GM12878 (cell line): ENCODE measurements at regions not wholly inside any gene's neighbourhood (a gene's known extent, or its start where the extent isn't known, plus 50 kb on each side); places are given as distances from the start of the nearest gene placed in this dataset.

ENCODE experiments used
- ATAC-seq: fragments of 200-7000 bp; cut with Tn5 transposase; 3 replicates; pipeline ENCODE4 v1.9.1; 2020; ENCODE audit warnings: mild to moderate bottlenecking, moderate library complexity
- BruUV-seq: library from RNA; stranded (reverse); fragments of 400-500 nt; replicated peaks from 2 replicates; lab custom pipeline; 2021; lab: Mats Ljungman, UMichigan
- CTCF ChIA-PET: fragments of 300-600 bp; sonication (Branson Sonifier 250); formaldehyde crosslinking; extraction: SDS; loops from one replicate; lab custom pipeline; 2021; ENCODE audit warnings: inconsistent platforms; lab: Yijun Ruan, JAX
- POLR2A ChIA-PET: fragments of 350-600 bp; formaldehyde crosslinking; extraction: SDS; loops from one replicate; lab custom pipeline; 2021; ENCODE audit warnings: inconsistent platforms; lab: Charles Lee
- RAD21 ChIA-PET: fragments of 300-600 bp; sonication (Branson Sonifier 250); formaldehyde crosslinking; loops from one replicate; lab custom pipeline; 2023; ENCODE audit warnings: antibody characterized with exemption; ENCODE audit not compliant: unreplicated experiment; lab: Charles Lee
- SMC1A ChIA-PET: fragments of 300-600 bp; sonication (Branson Sonifier 250); formaldehyde crosslinking; loops from one replicate; lab custom pipeline; 2023; ENCODE audit not compliant: unreplicated experiment, uncharacterized antibody; lab: Charles Lee
- DNase-seq: peaks from one replicate; pipeline ENCODE4 v3.0.0-alpha.2; 2011; ENCODE audit warnings: low read depth, low spot score
- FAIRE-seq: peaks from 3 replicates; lab custom pipeline; 2011; peaks lifted over from hg19 to GRCh38; lab: Jason Lieb, UNC
- H2AFZ ChIP-seq: 2 replicates; pipeline ENCODE4 v1.6.0; 2011; ENCODE audit warnings: low read depth, low read length, control low read depth; ENCODE audit not compliant: control insufficient read depth
- H3K27ac ChIP-seq: 2 replicates; pipeline ENCODE4 v1.5.1; 2011; ENCODE audit warnings: control low read depth; ENCODE audit not compliant: control insufficient read depth, insufficient read depth
- H3K27me3 ChIP-seq, 2 experiments: replicated peaks in 1 of 2; 2 replicates each; pipeline versions ENCODE4 v1.6.0 to v1.6.1; 2011; ENCODE audit warnings: low read length in 1 of 2; ENCODE audit not compliant: control insufficient read depth in 2 of 2, insufficient read depth in 2 of 2
- H3K36me3 ChIP-seq, 2 experiments: 2 replicates each; pipeline ENCODE4 v1.5.1; 2011; ENCODE audit warnings: low read length in 1 of 2; ENCODE audit not compliant: control insufficient read depth in 2 of 2, insufficient read depth in 2 of 2
- H3K4me1 ChIP-seq: 2 replicates; pipeline ENCODE4 v1.6.1; 2011; ENCODE audit warnings: mild to moderate bottlenecking, low read length, moderate library complexity, mixed read lengths; ENCODE audit not compliant: control insufficient read depth, insufficient read depth
- H3K4me2 ChIP-seq: 2 replicates; pipeline ENCODE4 v1.6.0; 2011; ENCODE audit warnings: control low read depth; ENCODE audit not compliant: control insufficient read depth, insufficient read depth
- H3K4me3 ChIP-seq: fragments of 200-600 bp; sonication (generic); 2 replicates; pipeline ENCODE4 v1.5.1; 2016
- H3K79me2 ChIP-seq: 2 replicates; pipeline ENCODE4 v1.6.0; 2011; ENCODE audit warnings: low read length; ENCODE audit not compliant: control insufficient read depth, insufficient read depth
- H3K9ac ChIP-seq: 2 replicates; pipeline ENCODE4 v1.8.0; 2011; ENCODE audit warnings: low read length, control low read depth, mixed read lengths; ENCODE audit not compliant: control insufficient read depth, insufficient read depth
- H3K9me3 ChIP-seq: replicated peaks from 3 replicates; pipeline ENCODE4 v1.5.1; 2011; ENCODE audit warnings: mild to moderate bottlenecking, low read length; ENCODE audit not compliant: control insufficient read depth, insufficient read depth
- H4K20me1 ChIP-seq: 2 replicates; pipeline ENCODE4 v1.6.0; 2011; ENCODE audit not compliant: control insufficient read depth, insufficient read depth
- ATF3 ChIP-seq: IDR thresholded peaks from 2 replicates; pipeline ENCODE4 v1.6.1; 2011; ENCODE audit warnings: low read depth, mild to moderate bottlenecking, low read length, moderate library complexity, borderline replicate concordance; ENCODE audit errors: extremely low read depth
- BACH1 ChIP-seq: fragments of 450-650 bp; IDR thresholded peaks from 2 replicates; pipeline ENCODE4 v1.6.1; 2017; ENCODE audit warnings: mild to moderate bottlenecking, borderline replicate concordance
- CREM ChIP-seq: IDR thresholded peaks from 2 replicates; pipeline ENCODE4 v1.6.1; 2014; ENCODE audit warnings: antibody characterized with exemption, low read depth
- EED ChIP-seq: sonication (generic); IDR thresholded peaks from 2 replicates; pipeline ENCODE4 v1.6.1; 2016; ENCODE audit warnings: antibody characterized with exemption, low read depth
- MTA3 ChIP-seq: IDR thresholded peaks from 2 replicates; pipeline ENCODE4 v1.6.1; 2012; ENCODE audit warnings: low read length, inconsistent platforms, borderline replicate concordance
- SMC3 ChIP-seq: IDR thresholded peaks from 2 replicates; pipeline ENCODE4 v1.6.1; 2011; ENCODE audit warnings: low read length, improper control_type of control experiment, borderline replicate concordance
- SPI1 ChIP-seq: IDR thresholded peaks from 2 replicates; pipeline ENCODE4 v1.6.1; 2011; ENCODE audit warnings: low read depth, mild to moderate bottlenecking, low read length, moderate library complexity, borderline replicate concordance; ENCODE audit not compliant: insufficient read depth
- SRF ChIP-seq, 2 experiments: IDR thresholded peaks; 2 replicates each; pipeline ENCODE4 v1.6.1; 2011; ENCODE audit warnings: low read depth in 2 of 2, low read length in 2 of 2, mild to moderate bottlenecking in 1 of 2, moderate library complexity in 1 of 2
- ZBTB11 ChIP-seq: fragments of 450-650 bp; formaldehyde crosslinking; IDR thresholded peaks from 2 replicates; pipeline ENCODE4 v1.5.0; 2022; ENCODE audit warnings: mild to moderate bottlenecking, missing genetic modification characterization
- ZNF592 ChIP-seq: fragments of 450-650 bp; IDR thresholded peaks from 2 replicates; pipeline ENCODE4 v1.6.1; 2017; ENCODE audit warnings: mild to moderate bottlenecking, moderate library complexity
- WGBS: methylation state at CpG from one replicate; pipeline ENCODE4 v1.1.6; 2016; ENCODE audit warnings: low lambda C conversion rate; ENCODE audit not compliant: insufficient replicate concordance, insufficient coverage; ENCODE audit errors: missing lambda C conversion rate; 5-methylcytosine and 5-hydroxymethylcytosine counted together
- in situ Hi-C: fragments of 300-500 bp; cut with MboI; formaldehyde crosslinking; loops from 9 replicates; pipeline ENCODE4 v1.14.3; 2018; ENCODE audit warnings: mixed read lengths
- intact Hi-C: fragments of 100-400 bp; cut with micrococcal nuclease; formaldehyde crosslinking; loops from one replicate; pipeline ENCODE4 v1.14.2; 2022; ENCODE audit not compliant: unreplicated experiment
- TF ChIP-seq, protein P1 (sequence below): fragments of 450-650 bp; IDR thresholded peaks from 2 replicates; pipeline ENCODE4 v1.6.1; 2016; ENCODE audit warnings: mild to moderate bottlenecking
- TF ChIP-seq, protein P2 (sequence below): IDR thresholded peaks from 2 replicates; pipeline ENCODE4 v1.6.1; 2011; ENCODE audit warnings: borderline replicate concordance, low read depth, mild to moderate bottlenecking, moderate library complexity, mixed read lengths, low read length; ENCODE audit not compliant: insufficient read depth; ENCODE audit errors: extremely low read length

GRCh38 chr15:62969442-62970089 is 73.0 kb upstream of the TPM1 start:
- ChIA-PET CTCF (no interaction called here), RAD21 (no interaction called here), POLR2A (no interaction called here), SMC1A (no interaction called here)
- H3K27me3 ChIP-seq, result no peaks in the 10 kb centered on the region; a peak in 1 of 4 replicates
- no peaks in the 10 kb centered on the region for H3K9me3 ChIP-seq
- no peaks in the 10 kb centered on the region for H3K36me3 ChIP-seq
- intact Hi-C loops, result no loop called here
- no peaks in the 10 kb centered on the region for H3K79me2 ChIP-seq
- peak; percentile 50; the same call in 2 of the 3 replicates for ATAC-seq
- no peaks in the 10 kb centered on the region for H3K4me1 ChIP-seq
- peak; percentile 75 for FAIRE-seq
- no peaks in the 10 kb centered on the region for H4K20me1 ChIP-seq
- WGBS, result 0% methylated on average over 1 of the region's 1 CpG
- no peak overlapping the region for H2AFZ ChIP-seq
- H3K4me3 ChIP-seq, result no peak overlapping the region
- no TSS peak for BruUV-seq
- in situ Hi-C loops, result no loop called here
- no peak overlapping the region for H3K9ac ChIP-seq
- TF ChIP-seq CREM (no peak), MTA3 (no peak), ZNF592 (no peak), ZBTB11 (CRISPR knock-in tag) (no peak), SPI1 (peak; percentile 24; the same call in 1 of the 2 replicates), ATF3 (no peak), EED (no peak), BACH1 (no peak), SMC3 (no peak), SRF (IDR thresholded peaks at IDR 0.05; ENCODE audit: low read depth in 2 of 2, low read length in 2 of 2) (peak in 1 of 2 experiments; percentile 55; a peak in 1 of 4 replicates)
- TF ChIP-seq, protein P1, sequence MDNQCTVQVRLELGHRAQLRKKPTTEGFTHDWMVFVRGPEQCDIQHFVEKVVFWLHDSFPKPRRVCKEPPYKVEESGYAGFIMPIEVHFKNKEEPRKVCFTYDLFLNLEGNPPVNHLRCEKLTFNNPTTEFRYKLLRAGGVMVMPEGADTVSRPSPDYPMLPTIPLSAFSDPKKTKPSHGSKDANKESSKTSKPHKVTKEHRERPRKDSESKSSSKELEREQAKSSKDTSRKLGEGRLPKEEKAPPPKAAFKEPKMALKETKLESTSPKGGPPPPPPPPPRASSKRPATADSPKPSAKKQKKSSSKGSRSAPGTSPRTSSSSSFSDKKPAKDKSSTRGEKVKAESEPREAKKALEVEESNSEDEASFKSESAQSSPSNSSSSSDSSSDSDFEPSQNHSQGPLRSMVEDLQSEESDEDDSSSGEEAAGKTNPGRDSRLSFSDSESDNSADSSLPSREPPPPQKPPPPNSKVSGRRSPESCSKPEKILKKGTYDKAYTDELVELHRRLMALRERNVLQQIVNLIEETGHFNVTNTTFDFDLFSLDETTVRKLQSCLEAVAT, result peak; percentile 99
- TF ChIP-seq, protein P2, sequence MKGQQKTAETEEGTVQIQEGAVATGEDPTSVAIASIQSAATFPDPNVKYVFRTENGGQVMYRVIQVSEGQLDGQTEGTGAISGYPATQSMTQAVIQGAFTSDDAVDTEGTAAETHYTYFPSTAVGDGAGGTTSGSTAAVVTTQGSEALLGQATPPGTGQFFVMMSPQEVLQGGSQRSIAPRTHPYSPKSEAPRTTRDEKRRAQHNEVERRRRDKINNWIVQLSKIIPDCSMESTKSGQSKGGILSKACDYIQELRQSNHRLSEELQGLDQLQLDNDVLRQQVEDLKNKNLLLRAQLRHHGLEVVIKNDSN, result no peak
- no peak overlapping the region for H3K27ac ChIP-seq
- no peak overlapping the region for H3K4me2 ChIP-seq
- DNase-seq, result no peak
